Mesenchymal stem cell (in vitro differentiated cells and primary cell): ENCODE measurements at regions not wholly inside any gene's neighbourhood (a gene's known extent, or its start where the extent isn't known, plus 50 kb on each side); places are given as distances from the start of the nearest gene placed in this dataset.

Experiments used
- DNase-seq: peaks from one replicate; pipeline ENCODE4 v3.0.0-alpha.2; 2013
- H2AFZ ChIP-seq: one replicate; pipeline ENCODE4 v1.6.1; 2013; ENCODE audit warnings: low read depth, mild to moderate bottlenecking, control low read depth, inconsistent platforms, low read length, moderate library complexity
- H2AK5ac ChIP-seq: 2 replicates; pipeline ENCODE4 v1.6.1; 2013; ENCODE audit warnings: low read length, moderate library complexity, mild to moderate bottlenecking, inconsistent platforms; ENCODE audit not compliant: severe bottlenecking
- H2BK120ac ChIP-seq: one replicate; pipeline ENCODE4 v1.6.1; 2013; ENCODE audit warnings: low read depth, mild to moderate bottlenecking, inconsistent platforms, low read length, moderate library complexity
- H2BK12ac ChIP-seq, 2 experiments: one replicate each; pipeline ENCODE4 v1.6.1; 2013; ENCODE audit warnings: inconsistent platforms in 2 of 2, low read length in 2 of 2, mild to moderate bottlenecking in 2 of 2, moderate library complexity in 2 of 2, control low read depth in 1 of 2
- H2BK15ac ChIP-seq: one replicate; pipeline ENCODE4 v1.6.1; 2013; ENCODE audit warnings: mild to moderate bottlenecking, low read depth, inconsistent platforms; ENCODE audit not compliant: poor library complexity, severe bottlenecking
- H2BK5ac ChIP-seq: 2 replicates; pipeline ENCODE4 v1.6.1; 2013; ENCODE audit warnings: low read depth, mild to moderate bottlenecking, low read length, control low read depth, inconsistent platforms; ENCODE audit not compliant: poor library complexity, severe bottlenecking
- H3K14ac ChIP-seq, 2 experiments: one replicate each; pipeline ENCODE4 v1.6.1; 2013; ENCODE audit warnings: inconsistent platforms in 2 of 2, low read length in 2 of 2, control low read depth in 1 of 2, mild to moderate bottlenecking in 1 of 2, moderate library complexity in 1 of 2
- H3K18ac ChIP-seq, 2 experiments: one replicate each; pipeline ENCODE4 v1.6.1; 2013; ENCODE audit warnings: inconsistent platforms in 2 of 2, low read length in 2 of 2, control low read depth in 1 of 2, low read depth in 1 of 2, mild to moderate bottlenecking in 1 of 2
- H3K23ac ChIP-seq, 2 experiments: one replicate each; pipeline ENCODE4 v1.6.1; 2013; ENCODE audit warnings: inconsistent platforms in 2 of 2, low read length in 2 of 2, mild to moderate bottlenecking in 2 of 2, moderate library complexity in 2 of 2, control low read depth in 1 of 2
- H3K27ac ChIP-seq: 2 replicates; pipeline ENCODE4 v1.5.1; 2013; ENCODE audit warnings: mild to moderate bottlenecking, moderate library complexity, low read length, control low read depth, inconsistent platforms; ENCODE audit not compliant: poor library complexity, severe bottlenecking
- H3K27me3 ChIP-seq, 2 experiments: 2 replicates each; pipeline versions ENCODE4 v1.6.1 to v1.7.0; 2013; ENCODE audit warnings: low read length in 2 of 2, mild to moderate bottlenecking in 2 of 2, moderate library complexity in 2 of 2, control low read depth in 1 of 2, inconsistent platforms in 1 of 2; ENCODE audit not compliant: control insufficient read depth in 1 of 2, insufficient read depth in 1 of 2
- H3K36me3 ChIP-seq, 2 experiments: 2 replicates each; pipeline versions ENCODE4 v1.6.1 to v1.7.0; 2013; ENCODE audit warnings: low read length in 2 of 2, control low read depth in 1 of 2, inconsistent platforms in 1 of 2, low read depth in 1 of 2, mild to moderate bottlenecking in 1 of 2; ENCODE audit not compliant: insufficient read depth in 2 of 2, control insufficient read depth in 1 of 2
- H3K4ac ChIP-seq, 2 experiments: one replicate each; pipeline ENCODE4 v1.6.1; 2013; ENCODE audit warnings: inconsistent platforms in 2 of 2, low read length in 2 of 2, mild to moderate bottlenecking in 2 of 2, moderate library complexity in 2 of 2, control low read depth in 1 of 2, low read depth in 1 of 2
- H3K4me1 ChIP-seq: 2 replicates; pipeline ENCODE4 v1.6.1; 2013; ENCODE audit warnings: low read depth, low read length, control low read depth; ENCODE audit not compliant: control insufficient read depth, insufficient read depth
- H3K4me2 ChIP-seq: 2 replicates; pipeline ENCODE4 v1.6.1; 2013; ENCODE audit warnings: low read length, mild to moderate bottlenecking, inconsistent platforms; ENCODE audit not compliant: poor library complexity, severe bottlenecking
- H3K4me3 ChIP-seq, 2 experiments: 2 replicates each; pipeline versions ENCODE4 v1.5.1 to v1.7.0; 2013; ENCODE audit warnings: low read length in 2 of 2, mild to moderate bottlenecking in 2 of 2, control low read depth in 1 of 2, low read depth in 1 of 2; ENCODE audit not compliant: insufficient read depth in 1 of 2
- H3K79me1 ChIP-seq: replicated peaks from 2 replicates; pipeline ENCODE4 v1.6.1; 2013; ENCODE audit warnings: mild to moderate bottlenecking, control low read depth, low read length, inconsistent platforms; ENCODE audit not compliant: poor library complexity, severe bottlenecking
- H3K9ac ChIP-seq: 2 replicates; pipeline ENCODE4 v1.7.0; 2013; ENCODE audit warnings: mild to moderate bottlenecking, low read length, moderate library complexity
- H3K9me3 ChIP-seq: 2 replicates; pipeline ENCODE4 v1.7.0; 2013; ENCODE audit warnings: mild to moderate bottlenecking, low read length; ENCODE audit not compliant: control insufficient read depth
- H4K8ac ChIP-seq: one replicate; pipeline ENCODE4 v1.6.1; 2013; ENCODE audit warnings: inconsistent platforms, mild to moderate bottlenecking, low read length, moderate library complexity
- H4K91ac ChIP-seq: one replicate; pipeline ENCODE4 v1.6.1; 2013; ENCODE audit warnings: mild to moderate bottlenecking, low read length, inconsistent platforms
- WGBS: methylation state at CpG from one replicate; pipeline ENCODE4 v1.1.7; 2013; ENCODE audit warnings: mixed read lengths; 5-methylcytosine and 5-hydroxymethylcytosine counted together

DNA sequence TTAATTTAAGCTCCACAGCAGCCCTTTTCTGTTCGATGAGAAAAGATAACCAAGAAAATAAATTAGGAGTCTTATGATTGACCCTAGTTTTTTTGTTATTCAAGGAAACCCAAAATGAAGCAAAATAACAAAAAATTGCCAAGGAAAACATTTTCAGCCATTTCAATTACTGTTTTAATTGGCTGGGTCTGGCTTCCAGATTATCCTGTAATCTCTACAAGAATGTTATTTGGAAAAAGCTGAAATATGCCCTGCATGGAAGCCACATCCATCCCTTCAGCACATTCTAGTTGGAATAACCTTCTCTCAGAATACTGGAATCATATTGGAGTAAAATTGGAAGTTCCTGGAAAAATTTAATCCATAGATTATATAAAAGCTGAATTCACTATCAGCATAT lies 191.1 kb upstream of the CCN2 start:
- H2BK5ac ChIP-seq = no peak overlapping the region
- no peak overlapping the region for H3K23ac ChIP-seq
- no peaks in the 10 kb centered on the region for H3K79me1 ChIP-seq
- H3K18ac ChIP-seq = no peak overlapping the region
- no peak overlapping the region for H3K4me3 ChIP-seq
- H2AFZ ChIP-seq = no peak overlapping the region
- no peak overlapping the region for H3K4ac ChIP-seq
- no peaks in the 10 kb centered on the region for H3K9me3 ChIP-seq
- H2BK120ac ChIP-seq = no peak overlapping the region
- H3K4me2 ChIP-seq = no peak overlapping the region
- H3K4me1 ChIP-seq = no peaks in the 10 kb centered on the region
- H4K91ac ChIP-seq = no peak overlapping the region
- no peak overlapping the region for H3K14ac ChIP-seq
- no peak for DNase-seq
- no peak overlapping the region for H2AK5ac ChIP-seq
- H3K27me3 ChIP-seq = no peaks in the 10 kb centered on the region
- no peaks in the 10 kb centered on the region for H3K36me3 ChIP-seq
- H4K8ac ChIP-seq = no peak overlapping the region
- no peak overlapping the region for H3K9ac ChIP-seq
- H2BK12ac ChIP-seq = no peak overlapping the region
- H2BK15ac ChIP-seq = no peak overlapping the region
- WGBS = no CpG with 5 or more reads among the region's 1 CpG
- H3K27ac ChIP-seq = no peak overlapping the region

DNA sequence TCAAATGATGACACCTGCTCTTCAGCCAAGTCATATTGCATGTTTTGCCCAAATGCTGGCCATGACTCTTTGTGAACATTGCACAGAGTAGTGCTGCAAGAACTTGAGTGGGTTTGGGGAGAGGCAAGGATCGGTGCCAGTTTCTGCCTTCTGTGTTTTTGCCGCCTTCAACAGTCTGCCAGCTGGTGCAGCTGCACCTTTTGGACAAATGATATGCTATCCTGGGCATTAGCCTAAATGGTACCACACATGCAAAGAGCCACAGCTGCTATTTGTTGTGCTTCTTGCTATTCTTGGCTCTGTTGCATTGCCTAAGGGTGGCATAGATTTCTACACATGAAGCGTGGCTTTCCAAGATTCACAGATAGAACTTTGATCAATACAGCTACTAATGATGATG lies 189.0 kb upstream of the CCN2 start:
- H2AK5ac ChIP-seq = no peak overlapping the region
- H3K14ac ChIP-seq = no peak overlapping the region
- no peak overlapping the region for H2BK5ac ChIP-seq
- WGBS = 99% methylated on average over 3 of the region's 3 CpGs
- H2BK120ac ChIP-seq = no peak overlapping the region
- no peak overlapping the region for H2AFZ ChIP-seq
- no peak overlapping the region for H2BK15ac ChIP-seq
- H4K8ac ChIP-seq = no peak overlapping the region
- H2BK12ac ChIP-seq = no peak overlapping the region
- H3K18ac ChIP-seq = no peak overlapping the region
- H3K27me3 ChIP-seq = no peaks in the 10 kb centered on the region
- no peak overlapping the region for H3K4me2 ChIP-seq
- H3K79me1 ChIP-seq = no peaks in the 10 kb centered on the region
- no peaks in the 10 kb centered on the region for H3K36me3 ChIP-seq
- H3K9me3 ChIP-seq = no peaks in the 10 kb centered on the region
- no peak overlapping the region for H3K4me3 ChIP-seq
- DNase-seq = no peak
- no peak overlapping the region for H3K4ac ChIP-seq
- H3K23ac ChIP-seq = no peak overlapping the region
- no peak overlapping the region for H3K9ac ChIP-seq
- H3K4me1 ChIP-seq = no peaks in the 10 kb centered on the region
- H4K91ac ChIP-seq = no peak overlapping the region
- H3K27ac ChIP-seq = no peak overlapping the region

DNA sequence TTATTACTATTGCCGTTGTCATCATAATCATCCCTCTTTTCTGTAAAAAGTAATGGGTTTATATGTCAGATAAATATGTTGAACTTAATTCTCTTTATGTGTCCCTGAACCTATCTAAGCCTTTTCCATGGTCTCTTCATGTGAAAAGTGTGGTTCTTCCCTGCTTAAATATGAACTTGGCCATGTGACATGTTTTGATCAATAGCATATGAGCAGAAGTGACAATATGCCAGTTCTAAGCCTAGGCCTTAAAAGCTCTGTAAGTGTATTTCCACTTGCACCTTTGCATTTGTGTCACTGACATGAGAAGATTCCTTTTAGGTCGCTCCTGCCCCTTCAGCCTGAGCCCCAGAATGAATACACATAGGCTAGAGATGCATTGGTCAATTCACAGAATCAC lies 188.4 kb upstream of the CCN2 start:
- Histone ChIP-seq H3K27me3 (no peaks in the 10 kb centered on the region), H3K4me1 (no peaks in the 10 kb centered on the region), H2AK5ac (no peak overlapping the region), H3K79me1 (no peaks in the 10 kb centered on the region), H3K36me3 (no peaks in the 10 kb centered on the region), H3K27ac (no peak overlapping the region), H2BK12ac (no peak overlapping the region), H3K18ac (no peak overlapping the region), H2BK5ac (no peak overlapping the region), H3K9ac (no peak overlapping the region), H3K4ac (no peak overlapping the region), H2BK120ac (no peak overlapping the region), H3K14ac (no peak overlapping the region), H3K4me3 (no peak overlapping the region), H2AFZ (no peak overlapping the region), H3K4me2 (no peak overlapping the region), H3K23ac (no peak overlapping the region), H3K9me3 (no peaks in the 10 kb centered on the region), H4K8ac (no peak overlapping the region), H2BK15ac (no peak overlapping the region), H4K91ac (no peak overlapping the region)
- 44% methylated on average over 1 of the region's 2 CpGs for WGBS
- DNase-seq = no peak

DNA sequence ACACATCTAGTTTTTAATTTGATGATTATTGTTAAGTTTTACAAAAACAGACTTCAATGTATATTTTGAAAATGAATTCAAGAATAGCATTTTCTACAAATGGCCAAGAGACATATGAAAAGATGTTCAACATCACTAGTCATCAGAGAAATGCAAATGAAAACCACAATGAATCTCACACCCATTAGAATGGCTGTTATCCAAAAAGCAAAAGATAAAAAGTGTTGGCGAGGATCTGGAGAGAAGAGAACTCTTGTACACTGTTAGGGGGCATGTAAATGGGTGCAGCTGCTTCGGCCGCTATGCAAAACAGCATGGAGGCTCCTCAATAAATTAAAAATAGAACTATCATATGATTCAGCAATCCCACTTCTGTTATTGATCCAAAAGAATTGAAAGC lies 185.8 kb upstream of the CCN2 start:
- Histone ChIP-seq H4K8ac (no peak overlapping the region), H2AK5ac (no peak overlapping the region)
- no CpG with 5 or more reads among the region's 3 CpGs for WGBS

More for the DNA sequence above, 185.8 kb upstream of the CCN2 start:
- Histone ChIP-seq H2BK12ac (no peak overlapping the region), H3K36me3 (no peaks in the 10 kb centered on the region), H3K79me1 (no peaks in the 10 kb centered on the region), H4K91ac (no peak overlapping the region), H2AFZ (no peak overlapping the region), H3K4me2 (no peak overlapping the region), H2BK5ac (no peak overlapping the region), H3K4me1 (peaks cover 2% of the 10 kb centered on the region), H3K4ac (no peak overlapping the region), H3K27me3 (no peaks in the 10 kb centered on the region), H2BK15ac (no peak overlapping the region), H3K14ac (no peak overlapping the region), H3K23ac (no peak overlapping the region), H3K9me3 (no peaks in the 10 kb centered on the region), H3K4me3 (no peak overlapping the region), H2BK120ac (no peak overlapping the region), H3K27ac (no peak overlapping the region), H3K18ac (no peak overlapping the region), H3K9ac (no peak overlapping the region)
- no peak for DNase-seq
